Thyroid gland (tissue), 4 donors: ENCODE measurements at regions not wholly inside any gene's neighbourhood (a gene's known extent, or its start where the extent isn't known, plus 50 kb on each side); places are given as distances from the start of the nearest gene placed in this dataset.

Experiments
- CTCF ChIP-seq, 6 experiments: fragments of 200-600 bp in 3 of 6; fragments of 450-650 bp in 3 of 6; sonication (generic) in 3 of 6; IDR thresholded peaks; one replicate each; pipeline ENCODE4 v1.5.1; 2016 to 2019; ENCODE audit warnings: antibody characterized with exemption in 6 of 6, mild to moderate bottlenecking in 2 of 6, inconsistent platforms in 1 of 6, moderate library complexity in 1 of 6
- POLR2A ChIP-seq, 2 donors: fragments of 450-650 bp; IDR thresholded peaks; one replicate each; pipeline ENCODE4 v1.6.1; 2017; ENCODE audit warnings: antibody characterized with exemption in 2 of 2, mild to moderate bottlenecking in 2 of 2, moderate library complexity in 1 of 2

DNA sequence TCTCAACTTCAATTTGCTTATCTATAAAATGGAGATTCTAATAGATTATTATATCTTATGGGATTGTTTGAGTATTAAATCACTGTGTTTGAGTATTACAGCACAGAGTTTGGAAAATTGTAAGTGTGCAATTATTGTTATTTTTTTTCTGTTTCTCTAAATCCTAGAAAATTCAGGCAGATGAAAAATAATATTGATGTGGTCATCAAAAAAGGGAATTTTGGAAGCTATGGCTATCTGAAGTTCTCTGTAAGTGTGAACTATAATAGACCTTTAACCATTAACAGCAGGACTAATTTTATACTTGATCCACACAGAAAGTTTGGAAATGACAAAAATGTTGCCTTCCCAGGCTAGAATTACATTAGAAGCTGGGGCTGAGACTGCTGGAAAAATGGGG, 393.2 kb downstream of the SUCLG1 start:
- TF ChIP-seq POLR2A (IDR thresholded peaks at IDR 0.05) (no peak), CTCF (IDR thresholded peaks at IDR 0.05) (no peak)
